Pulmonary artery endothelial cell (primary cell): ENCODE measurements at regions not wholly inside any gene's neighbourhood (a gene's known extent, or its start where the extent isn't known, plus 50 kb on each side); places are given as distances from the start of the nearest gene placed in this dataset.

Experiments used
- DNase-seq: peaks from one replicate; pipeline ENCODE4 v3.0.0-alpha.2; 2011; ENCODE audit warnings: low read depth, low spot score

- DNase-seq: no peak
These were observed 1217.6 kb downstream of the PCDH18 start for GRCh38 chr4:136314686-136315085.

DNA sequence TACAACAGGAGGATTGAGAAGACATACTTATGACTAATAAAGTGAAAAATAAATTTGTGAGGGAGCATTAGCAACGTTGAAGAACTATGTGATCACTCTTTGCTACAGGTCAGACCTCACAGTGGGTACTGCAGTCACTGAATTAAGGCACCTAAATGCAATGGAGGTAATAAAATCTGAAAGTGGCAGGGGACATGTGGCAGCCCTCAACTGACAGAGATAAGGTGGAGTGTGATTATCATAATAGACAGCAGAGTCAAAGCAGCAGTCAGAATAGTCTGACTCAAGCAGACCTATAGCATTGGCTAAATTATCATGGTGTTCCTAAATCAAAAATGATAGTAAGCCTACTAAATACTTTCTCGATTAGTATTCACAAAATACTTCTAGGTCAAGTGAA is 1220.5 kb downstream of the PCDH18 start:
- DNase-seq: no peak

- DNase-seq: no peak
These were observed 1224.5 kb downstream of the PCDH18 start for GRCh38 chr4:136307765-136308164.

GRCh38 chr4:136306361-136306760 is 1225.9 kb downstream of the PCDH18 start:
- no peak for DNase-seq

DNA sequence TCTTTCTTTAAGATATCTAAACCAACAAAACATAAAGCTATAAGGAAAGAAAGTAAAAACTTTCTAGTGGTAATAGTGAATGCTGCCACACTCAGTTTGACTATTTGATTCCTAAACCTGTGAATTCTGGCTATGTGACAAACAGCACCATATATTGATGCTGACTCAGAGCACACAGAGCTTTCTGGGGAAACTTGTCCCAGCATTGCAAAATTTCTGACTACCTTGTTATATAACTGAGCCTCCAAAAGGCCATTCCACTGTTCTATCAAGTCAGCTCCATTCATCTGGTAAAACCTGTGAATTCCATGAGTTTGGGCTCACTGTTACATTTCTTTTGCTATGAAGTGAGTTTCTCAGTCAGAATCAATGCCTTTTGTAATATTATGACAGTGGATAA is 1229.7 kb downstream of the PCDH18 start:
- DNase-seq: no peak

DNA sequence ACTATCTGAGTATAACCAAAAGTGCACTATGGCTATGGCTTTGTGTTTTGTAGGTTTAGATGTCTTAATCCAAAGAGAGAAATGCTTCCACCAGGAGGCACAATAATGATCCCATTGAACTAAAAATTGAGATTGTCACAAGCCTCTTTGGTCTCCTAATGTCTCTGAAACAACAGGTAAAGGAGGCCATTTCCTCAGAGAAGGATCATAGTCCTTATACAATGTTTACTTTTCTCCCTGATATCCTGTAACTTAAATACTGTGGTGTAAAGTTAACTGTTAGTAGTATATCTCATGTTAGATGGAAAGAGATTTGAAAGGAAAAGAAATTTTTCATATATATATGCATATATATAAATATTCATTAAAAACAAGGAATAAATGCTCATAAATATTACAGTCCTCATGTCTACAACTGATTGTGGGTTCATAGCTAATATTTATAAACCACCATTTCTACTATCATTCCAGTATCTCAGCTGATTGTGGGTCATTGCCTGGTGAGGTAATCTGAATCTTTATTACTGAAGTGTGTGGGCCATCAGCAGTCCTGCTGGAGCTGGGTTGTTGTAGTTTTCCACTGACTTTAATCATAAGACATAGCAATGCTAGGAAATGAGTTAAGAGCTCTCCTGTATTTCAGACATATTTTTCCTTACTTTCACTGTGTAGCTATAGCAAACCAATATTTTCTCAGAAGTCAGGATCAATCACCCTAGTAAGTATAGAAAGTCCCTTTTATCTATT is 1230.4 kb downstream of the PCDH18 start:
- no peak for DNase-seq

DNA sequence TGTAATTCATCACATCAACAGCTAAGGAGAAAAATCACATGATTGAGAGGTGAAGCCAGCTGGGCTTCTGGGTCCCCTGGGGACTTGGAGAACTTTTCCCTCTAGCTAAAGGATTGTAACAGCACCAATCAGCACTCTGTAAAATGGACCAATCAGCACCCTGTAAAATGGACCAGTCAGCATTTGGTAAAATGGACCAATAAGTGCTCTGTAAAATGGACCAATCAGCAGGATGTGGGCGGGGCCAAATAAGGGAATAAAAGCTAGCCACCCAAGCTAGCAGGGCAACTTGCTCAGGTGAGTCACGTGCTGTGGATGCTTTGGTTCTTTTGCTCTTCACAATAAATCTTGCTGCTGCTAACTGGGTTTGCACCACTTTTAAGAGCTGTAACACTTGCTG is 1248.3 kb downstream of the PCDH18 start:
- no peak for DNase-seq

DNA sequence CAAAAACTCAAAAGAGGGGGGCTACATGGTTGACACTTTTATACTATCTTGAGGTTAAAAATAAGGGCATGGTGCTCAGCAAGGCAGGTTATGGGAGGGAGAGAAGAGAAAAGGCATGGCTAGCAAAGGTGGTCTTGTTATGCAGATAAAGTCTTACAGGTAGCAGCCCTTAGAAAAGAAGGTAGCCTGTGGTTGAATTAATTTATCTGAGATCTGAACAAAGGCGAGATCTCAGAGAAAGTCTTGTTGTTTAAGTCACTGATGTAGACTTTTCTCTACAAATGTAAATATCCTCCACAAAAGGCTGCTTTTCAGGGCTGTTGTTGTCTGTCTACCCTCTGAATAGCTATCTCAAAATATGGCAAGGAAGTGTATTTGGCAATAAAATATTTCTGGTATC is 1250.4 kb downstream of the PCDH18 start:
- DNase-seq: no peak

GRCh38 chr4:136281307-136281706 is 1251.0 kb downstream of the PCDH18 start:
- no peak for DNase-seq

DNA sequence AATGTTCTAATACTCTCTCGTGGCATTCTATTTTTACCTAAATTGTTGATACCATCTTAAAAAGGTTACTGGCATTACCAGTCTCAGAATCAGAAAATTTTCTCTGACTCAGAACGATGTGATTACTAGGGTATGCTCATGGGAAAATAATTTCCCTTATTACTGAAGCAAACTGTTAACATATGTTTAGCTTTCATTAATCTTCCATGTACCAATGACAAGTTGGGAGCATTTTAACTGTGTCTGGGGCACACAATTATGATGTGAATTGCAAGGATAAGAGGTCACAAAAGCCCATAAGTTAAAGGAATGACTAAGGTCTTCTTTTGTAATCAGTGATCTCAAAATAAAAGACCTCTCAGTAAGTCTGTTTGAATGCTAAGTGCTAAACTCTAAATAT is 1254.6 kb downstream of the PCDH18 start:
- DNase-seq: no peak

GRCh38 chr4:136246876-136247275 is 1285.4 kb downstream of the PCDH18 start:
- no peak for DNase-seq

DNA sequence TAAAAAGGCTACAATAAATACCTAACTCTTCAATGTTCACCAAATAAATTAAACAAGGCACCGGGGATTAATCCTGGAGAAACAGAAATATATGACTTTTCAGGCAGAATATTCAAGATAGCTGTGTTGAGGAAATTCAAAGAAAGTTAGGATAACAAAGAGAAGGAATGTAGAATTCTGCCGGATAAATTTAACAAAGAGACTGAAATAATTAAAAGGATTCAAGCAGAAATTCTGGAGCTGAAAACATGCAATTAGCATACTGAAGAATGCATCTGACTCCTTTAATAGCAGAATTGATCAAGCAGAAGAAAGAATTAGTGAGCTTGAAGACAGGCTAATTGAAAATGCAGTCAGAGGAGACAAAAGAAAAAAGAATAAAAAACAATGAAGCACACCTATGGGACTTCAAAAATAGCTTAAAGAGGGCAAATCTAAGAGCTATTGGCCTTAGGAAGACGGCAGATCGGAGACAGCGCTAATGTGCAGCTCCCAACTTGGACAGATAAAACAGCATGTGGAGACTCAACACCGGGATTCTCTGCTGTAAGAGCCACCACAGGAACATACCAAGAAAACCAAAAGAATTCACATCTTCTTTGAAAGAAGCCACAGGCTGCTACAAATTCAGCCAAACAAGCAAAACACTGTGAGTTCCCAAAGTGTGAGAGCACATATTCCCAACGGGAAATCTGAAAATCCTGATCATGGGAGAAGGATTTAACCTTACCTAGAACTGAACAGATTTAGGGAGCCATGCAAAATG is 1290.9 kb downstream of the PCDH18 start:
- DNase-seq: no peak

- no peak for DNase-seq
These were observed 1305.0 kb downstream of the PCDH18 start for GRCh38 chr4:136227315-136227714.

GRCh38 chr4:136219592-136220125 is 1312.6 kb downstream of the PCDH18 start:
- no peak for DNase-seq

GRCh38 chr4:136203199-136203598 is 1329.1 kb downstream of the PCDH18 start:
- DNase-seq: no peak

- no peak for DNase-seq
These were observed 1333.9 kb downstream of the PCDH18 start for GRCh38 chr4:136198358-136198757.

GRCh38 chr4:136194962-136195361 is 1337.3 kb downstream of the PCDH18 start:
- DNase-seq: no peak

DNA sequence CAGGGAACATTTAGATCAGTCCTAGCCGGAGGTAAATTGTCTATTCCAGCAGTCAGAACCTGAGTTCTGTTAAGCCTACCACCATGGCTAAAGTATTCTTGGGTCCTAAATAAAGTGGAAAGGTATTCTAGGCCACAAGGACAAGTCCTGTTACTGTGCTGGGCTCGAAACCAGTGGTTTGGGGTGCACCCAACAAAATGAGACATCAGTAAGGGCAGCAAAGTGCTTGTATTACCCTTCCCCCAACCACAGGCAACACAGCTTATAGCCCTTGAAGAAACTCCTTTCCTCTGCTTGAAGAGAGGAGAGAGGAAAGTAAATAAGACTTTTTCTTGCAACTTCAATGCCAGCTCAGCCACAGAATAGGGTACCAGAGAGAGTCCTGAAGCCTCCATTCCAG is 1345.6 kb downstream of the PCDH18 start:
- DNase-seq: no peak

- DNase-seq: no peak
These were observed 1348.8 kb downstream of the PCDH18 start for GRCh38 chr4:136183513-136183912.

- DNase-seq: no peak
These were observed 1375.3 kb downstream of the PCDH18 start for GRCh38 chr4:136156947-136157346.

- no peak for DNase-seq
These were observed 1382.2 kb downstream of the PCDH18 start for GRCh38 chr4:136150046-136150445.

DNA sequence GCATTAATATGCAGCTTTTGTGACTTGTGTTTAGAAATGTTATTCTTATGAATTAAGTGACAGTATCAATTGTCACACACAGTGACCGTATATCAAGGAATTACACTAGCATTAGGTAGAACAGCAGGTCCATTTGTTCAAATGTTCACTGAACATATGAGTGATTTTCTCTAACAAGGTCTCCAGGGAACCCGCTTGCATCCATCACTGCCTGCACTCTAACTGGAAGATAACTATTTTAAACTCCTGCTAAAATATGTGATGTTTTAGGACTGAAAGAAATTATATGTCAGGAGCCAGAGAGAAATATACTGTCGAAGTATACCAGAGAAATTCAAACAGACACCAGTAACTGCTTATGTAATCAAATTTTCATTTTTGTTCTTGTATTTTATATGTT is 1395.7 kb downstream of the PCDH18 start:
- no peak for DNase-seq

DNA sequence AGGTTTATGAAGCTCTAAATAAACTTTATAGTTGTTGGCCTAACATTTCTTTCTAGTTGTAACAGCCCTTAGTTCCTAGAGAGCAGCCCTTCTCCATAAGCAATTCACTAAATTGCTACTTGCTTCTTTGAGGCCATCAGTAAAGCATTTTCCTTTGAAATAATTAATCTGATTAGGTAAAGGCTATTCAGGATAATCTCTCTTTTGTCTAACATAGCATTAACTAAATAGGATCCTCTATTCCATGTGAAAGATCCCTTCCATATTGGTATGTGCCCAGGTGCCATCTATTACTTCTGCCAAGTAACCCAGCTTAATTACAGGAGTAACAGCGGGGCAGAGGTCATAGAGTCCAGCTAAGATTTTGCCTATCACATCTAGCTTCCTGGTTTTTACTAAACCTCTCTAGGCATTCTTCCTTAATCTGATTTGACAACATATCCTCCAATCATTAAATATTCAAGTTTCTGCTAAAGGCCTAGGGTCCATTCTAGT is 1408.0 kb downstream of the PCDH18 start:
- DNase-seq: no peak
